ENCODE measurements at regions not wholly inside any gene's neighbourhood (a gene's known extent, or its start where the extent isn't known, plus 50 kb on each side); places are given as distances from the start of the nearest gene placed in this dataset.

GRCh38 chr5:107325866-107326265 lies 344.9 kb downstream of the EFNA5 start:
- no peak for DNase-seq

GRCh38 chr5:107324809-107325208 lies 345.9 kb downstream of the EFNA5 start:
- no peak for DNase-seq

GRCh38 chr5:107324071-107324470 lies 346.7 kb downstream of the EFNA5 start:
- DNase-seq, result no peak

- DNase-seq, result no peak
Measured at GRCh38 chr5:107323536-107323935, 347.2 kb downstream of the EFNA5 start.

- DNase-seq, result no peak
Measured at GRCh38 chr5:107322936-107323335, 347.8 kb downstream of the EFNA5 start.

GRCh38 chr5:107321906-107322305 lies 348.8 kb downstream of the EFNA5 start:
- no peak for DNase-seq

GRCh38 chr5:107320846-107321245 lies 349.9 kb downstream of the EFNA5 start:
- DNase-seq, result no peak

- DNase-seq, result no peak
Measured at GRCh38 chr5:107320376-107320775, 350.4 kb downstream of the EFNA5 start.

GRCh38 chr5:107319901-107320300 lies 350.8 kb downstream of the EFNA5 start:
- DNase-seq, result no peak

GRCh38 chr5:107314330-107314729 lies 356.4 kb downstream of the EFNA5 start:
- no peak for DNase-seq

- DNase-seq, result no peak
Measured at GRCh38 chr5:107313921-107314320, 356.8 kb downstream of the EFNA5 start.

- DNase-seq, result no peak
Measured at GRCh38 chr5:107313098-107313497, 357.6 kb downstream of the EFNA5 start.

- no peak for DNase-seq
Measured at GRCh38 chr5:107310181-107310580, 360.6 kb downstream of the EFNA5 start.

- DNase-seq, result no peak
Measured at GRCh38 chr5:107306594-107306993, 364.1 kb downstream of the EFNA5 start.

GRCh38 chr5:107306002-107306401 lies 364.7 kb downstream of the EFNA5 start:
- DNase-seq, result no peak

- DNase-seq, result no peak
Measured at GRCh38 chr5:107304684-107305083, 366.1 kb downstream of the EFNA5 start.

GRCh38 chr5:107303171-107303968 lies 367.4 kb downstream of the EFNA5 start:
- no peak for DNase-seq

- no peak for DNase-seq
Measured at GRCh38 chr5:107302441-107302840, 368.3 kb downstream of the EFNA5 start.

- DNase-seq, result no peak
Measured at GRCh38 chr5:107301999-107302398, 368.7 kb downstream of the EFNA5 start.

GRCh38 chr5:107300721-107301327 lies 369.9 kb downstream of the EFNA5 start:
- DNase-seq, result no peak

GRCh38 chr5:107296572-107296971 lies 374.2 kb downstream of the EFNA5 start:
- no peak for DNase-seq

GRCh38 chr5:107295914-107296313 lies 374.8 kb downstream of the EFNA5 start:
- DNase-seq, result no peak

- no peak for DNase-seq
Measured at GRCh38 chr5:107294669-107295068, 376.1 kb downstream of the EFNA5 start.

- DNase-seq, result no peak
Measured at GRCh38 chr5:107294211-107294550, 376.6 kb downstream of the EFNA5 start.
